ENCODE measurements at regions not wholly inside any gene's neighbourhood (a gene's known extent, or its start where the extent isn't known, plus 50 kb on each side); places are given as distances from the start of the nearest gene placed in this dataset.
"Not testable (repeated sequence)": the region's sequence is repeated elsewhere in the genome, so short reads cannot be mapped to it uniquely, and the experiment has no call there.

DNA sequence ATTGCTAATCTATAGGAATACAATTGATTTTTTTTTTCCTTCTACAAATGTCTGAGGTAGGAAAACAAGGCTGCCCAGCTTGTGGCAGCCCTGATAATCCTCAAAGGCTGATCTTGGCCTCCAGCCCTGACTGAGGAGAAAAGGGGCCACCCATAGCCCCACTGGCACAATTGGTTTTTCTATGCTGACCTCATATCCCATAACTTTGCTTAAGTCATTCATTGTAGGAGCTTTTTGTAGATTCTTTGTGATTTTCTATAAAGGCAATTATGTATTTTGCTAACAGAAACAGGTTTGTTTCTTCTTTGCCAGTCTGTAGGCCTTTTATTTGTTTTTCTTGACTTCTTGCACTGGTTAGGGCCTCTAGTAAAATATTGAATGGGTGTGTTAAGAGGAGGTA lies 80.2 kb upstream of the C15orf39 start:
- no peaks in the 10 kb centered on the region for H3K9me3 ChIP-seq (ENCODE audit: insufficient read depth, low read length)
- TF ChIP-seq, protein P1, sequence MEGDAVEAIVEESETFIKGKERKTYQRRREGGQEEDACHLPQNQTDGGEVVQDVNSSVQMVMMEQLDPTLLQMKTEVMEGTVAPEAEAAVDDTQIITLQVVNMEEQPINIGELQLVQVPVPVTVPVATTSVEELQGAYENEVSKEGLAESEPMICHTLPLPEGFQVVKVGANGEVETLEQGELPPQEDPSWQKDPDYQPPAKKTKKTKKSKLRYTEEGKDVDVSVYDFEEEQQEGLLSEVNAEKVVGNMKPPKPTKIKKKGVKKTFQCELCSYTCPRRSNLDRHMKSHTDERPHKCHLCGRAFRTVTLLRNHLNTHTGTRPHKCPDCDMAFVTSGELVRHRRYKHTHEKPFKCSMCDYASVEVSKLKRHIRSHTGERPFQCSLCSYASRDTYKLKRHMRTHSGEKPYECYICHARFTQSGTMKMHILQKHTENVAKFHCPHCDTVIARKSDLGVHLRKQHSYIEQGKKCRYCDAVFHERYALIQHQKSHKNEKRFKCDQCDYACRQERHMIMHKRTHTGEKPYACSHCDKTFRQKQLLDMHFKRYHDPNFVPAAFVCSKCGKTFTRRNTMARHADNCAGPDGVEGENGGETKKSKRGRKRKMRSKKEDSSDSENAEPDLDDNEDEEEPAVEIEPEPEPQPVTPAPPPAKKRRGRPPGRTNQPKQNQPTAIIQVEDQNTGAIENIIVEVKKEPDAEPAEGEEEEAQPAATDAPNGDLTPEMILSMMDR (IDR thresholded peaks at IDR 0.05; ENCODE audit: low read depth, low read length), result no peak
- TF ChIP-seq EZH2phosphoT487 (IDR thresholded peaks at IDR 0.05; ENCODE audit: low read depth), result no peak
- H3K9ac ChIP-seq (ENCODE audit: low read length), result no peak overlapping the region
- H3K4me2 ChIP-seq (ENCODE audit: low read length), result no peak overlapping the region
- no peak overlapping the region for H3K27ac ChIP-seq (ENCODE audit: low read length)
- H2AFZ ChIP-seq (ENCODE audit: low read depth, low read length), result no peak overlapping the region
- no peaks in the 10 kb centered on the region for H4K20me1 ChIP-seq (ENCODE audit: insufficient read depth, low read length)
- no peak overlapping the region for H3K4me3 ChIP-seq (ENCODE audit: low read length)
- no peaks in the 10 kb centered on the region for H3K36me3 ChIP-seq (replicated peaks; ENCODE audit: low read depth, low read length)
- no peaks in the 10 kb centered on the region for H3K79me2 ChIP-seq (ENCODE audit: low read length)
- H3K27me3 ChIP-seq (ENCODE audit: low read depth, low read length), result peaks cover 22% of the 10 kb centered on the region
- H3K4me1 ChIP-seq (ENCODE audit: low read length), result peaks cover 19% of the 10 kb centered on the region

DNA sequence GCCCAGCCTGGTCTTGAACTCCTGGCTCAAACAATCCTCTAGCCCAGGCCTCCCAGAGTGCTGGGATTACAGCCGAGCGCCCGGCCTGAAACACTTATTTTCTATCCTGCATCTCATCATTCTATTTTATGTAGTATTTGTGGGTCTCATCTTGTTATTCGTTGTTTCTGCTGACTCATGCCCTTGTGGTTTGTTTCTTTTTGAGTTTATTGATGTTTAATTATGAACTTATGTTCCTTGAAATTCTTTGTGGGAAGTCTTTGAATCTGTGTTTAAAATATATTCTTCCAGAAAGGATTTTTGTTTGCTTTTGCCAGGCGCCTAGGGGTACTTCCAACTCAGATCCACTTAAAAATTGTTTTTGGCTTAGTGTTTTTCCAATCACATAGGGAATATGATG lies 78.3 kb upstream of the C15orf39 start:
- Histone ChIP-seq H3K27ac (ENCODE audit: low read length) (no peak overlapping the region), H3K9me3 (ENCODE audit: insufficient read depth, low read length) (no peaks in the 10 kb centered on the region), H2AFZ (ENCODE audit: low read depth, low read length) (no peak overlapping the region), H4K20me1 (ENCODE audit: insufficient read depth, low read length) (no peaks in the 10 kb centered on the region), H3K9ac (ENCODE audit: low read length) (no peak overlapping the region), H3K36me3 (replicated peaks; ENCODE audit: low read depth, low read length) (no peaks in the 10 kb centered on the region), H3K4me1 (ENCODE audit: low read length) (peaks cover 19% of the 10 kb centered on the region), H3K4me2 (ENCODE audit: low read length) (no peak overlapping the region), H3K4me3 (ENCODE audit: low read length) (no peak overlapping the region), H3K79me2 (ENCODE audit: low read length) (no peaks in the 10 kb centered on the region), H3K27me3 (ENCODE audit: low read depth, low read length) (peaks cover 15% of the 10 kb centered on the region)
- TF ChIP-seq EZH2phosphoT487 (IDR thresholded peaks at IDR 0.05; ENCODE audit: low read depth), result no peak
- TF ChIP-seq, protein P1 (IDR thresholded peaks at IDR 0.05; ENCODE audit: low read depth, low read length), result no peak

DNA sequence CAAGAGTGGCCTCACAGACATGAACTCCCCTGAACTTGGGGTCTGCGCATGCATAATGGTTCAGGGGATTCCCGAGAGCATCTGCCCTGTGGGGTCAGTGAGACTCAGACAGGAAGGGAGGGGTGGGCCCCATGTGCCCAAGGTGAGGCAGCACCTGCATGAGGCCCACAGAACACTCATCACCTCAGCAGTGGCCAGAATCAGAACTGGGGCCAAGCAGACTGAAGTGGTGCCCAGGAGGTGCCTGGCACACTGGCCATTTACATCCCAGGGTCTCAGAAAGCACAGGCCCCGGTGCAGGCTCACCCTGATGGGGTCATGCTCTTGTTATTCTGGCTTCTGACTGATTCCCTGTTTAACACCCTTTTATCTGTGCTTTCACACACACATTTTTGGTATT lies 77.4 kb upstream of the C15orf39 start:
- H3K36me3 ChIP-seq (replicated peaks; ENCODE audit: low read depth, low read length); H4K20me1 ChIP-seq (ENCODE audit: insufficient read depth, low read length); H3K9me3 ChIP-seq (ENCODE audit: insufficient read depth, low read length); H3K79me2 ChIP-seq (ENCODE audit: low read length); H3K4me3 ChIP-seq (ENCODE audit: low read length); H3K9ac ChIP-seq (ENCODE audit: low read length); H3K4me2 ChIP-seq (ENCODE audit: low read length); H3K27ac ChIP-seq (ENCODE audit: low read length); H2AFZ ChIP-seq (ENCODE audit: low read depth, low read length): not testable (repeated sequence)
- Histone ChIP-seq H3K4me1 (ENCODE audit: low read length) (peaks cover 19% of the 10 kb centered on the region), H3K27me3 (ENCODE audit: low read depth, low read length) (peaks cover 14% of the 10 kb centered on the region)

DNA sequence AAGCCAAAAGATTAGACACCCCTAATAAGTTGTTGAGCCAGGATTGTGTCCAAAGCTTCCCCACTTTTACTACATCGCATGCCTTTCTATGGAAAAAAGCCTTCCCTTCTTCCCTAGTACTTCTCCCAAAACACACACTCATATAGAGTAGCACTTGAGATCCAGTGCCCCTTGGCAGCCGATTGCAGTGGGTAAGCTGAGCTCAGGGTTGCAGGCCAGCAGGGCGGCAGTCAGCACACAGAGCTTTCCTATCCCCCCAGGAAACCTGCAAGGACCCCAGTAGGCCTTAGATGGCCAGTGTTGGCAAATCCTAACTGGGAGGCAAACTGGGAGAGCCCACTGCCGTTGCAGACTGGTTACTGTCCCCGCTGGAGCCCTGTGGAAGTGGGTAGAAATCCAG lies 75.7 kb upstream of the C15orf39 start:
- Histone ChIP-seq H3K9ac (ENCODE audit: low read length) (no peak overlapping the region), H3K79me2 (ENCODE audit: low read length) (no peaks in the 10 kb centered on the region), H3K4me2 (ENCODE audit: low read length) (no peak overlapping the region), H3K4me3 (ENCODE audit: low read length) (no peak overlapping the region), H4K20me1 (ENCODE audit: insufficient read depth, low read length) (no peaks in the 10 kb centered on the region), H2AFZ (ENCODE audit: low read depth, low read length) (no peak overlapping the region), H3K27ac (ENCODE audit: low read length) (no peak overlapping the region), H3K36me3 (replicated peaks; ENCODE audit: low read depth, low read length) (no peaks in the 10 kb centered on the region), H3K9me3 (ENCODE audit: insufficient read depth, low read length) (no peaks in the 10 kb centered on the region), H3K4me1 (ENCODE audit: low read length) (peaks cover 30% of the 10 kb centered on the region), H3K27me3 (ENCODE audit: low read depth, low read length) (peaks cover 23% of the 10 kb centered on the region)
- no peak for TF ChIP-seq EZH2phosphoT487 (IDR thresholded peaks at IDR 0.05; ENCODE audit: low read depth)
- TF ChIP-seq, protein P1 (IDR thresholded peaks at IDR 0.05; ENCODE audit: low read depth, low read length), result 0 out of 2 replicates have a peak, but pooled peaks have one; percentile 8
